ENCODE measurements at regions not wholly inside any gene's neighbourhood (a gene's known extent, or its start where the extent isn't known, plus 50 kb on each side); places are given as distances from the start of the nearest gene placed in this dataset.

- TF ChIP-seq ZC3H10 (CRISPR knock-in tag; IDR thresholded peaks at IDR 0.05), result no peak
- no peak for TF ChIP-seq PATZ1 (CRISPR knock-in tag; IDR thresholded peaks at IDR 0.05; ENCODE audit: borderline replicate concordance)
- no peak for TF ChIP-seq TOX (CRISPR knock-in tag; IDR thresholded peaks at IDR 0.05; ENCODE audit: borderline replicate concordance)
- TF ChIP-seq TSHZ2 (CRISPR knock-in tag; IDR thresholded peaks at IDR 0.05), result no peak
Measured at GRCh38 chr4:33013282-33013681, 2293.1 kb downstream of the PCDH7 start.

Data from SK-N-SH treated with all-trans-retinoic acid at 6 μM for 48 hours (cell line).